ENCODE measurements at regions not wholly inside any gene's neighbourhood (a gene's known extent, or its start where the extent isn't known, plus 50 kb on each side); places are given as distances from the start of the nearest gene placed in this dataset.

GRCh38 chr3:194235160-194235559 lies 99.2 kb downstream of the HES1 start:
- no peak for TF ChIP-seq CTCF (IDR thresholded peaks at IDR 0.05; ENCODE audit: low read depth, low read length)
- no peak for TF ChIP-seq EZH2phosphoT487 (IDR thresholded peaks at IDR 0.05; ENCODE audit: low read depth)
